ENCODE measurements at regions not wholly inside any gene's neighbourhood (a gene's known extent, or its start where the extent isn't known, plus 50 kb on each side); places are given as distances from the start of the nearest gene placed in this dataset.

- intact Hi-C loops (cut with micrococcal nuclease), result loop anchor here (5.0 kb wide), 1 partner anchor 125 kb away; no protein-coding TSS in a partner anchor
- in situ Hi-C loops (cut with MboI), result no loop called here
- ChIA-PET CTCF (ENCODE audit: low intra/inter-chr PET ratio) (no interaction called here), POLR2A (interaction anchor here (0.7 kb wide), 1 partner anchor 455 kb away, joined by 3 read pairs; no protein-coding TSS in a partner anchor)
- Histone ChIP-seq H3K4me1 (replicated peaks in 1 of 2; ENCODE audit: control insufficient read depth in 2 of 2, insufficient read depth in 2 of 2, low read length in 2 of 2) (no peaks in the 10 kb centered on the region), H3K27me3 (ENCODE audit: control insufficient read depth in 2 of 2, insufficient read depth in 2 of 2, low read length in 2 of 2) (peaks cover 9 to 12% of the 10 kb centered on the region in 2 experiments; a peak in 3 of 5 replicates), H2AFZ (ENCODE audit: low read depth, low read length) (no peak overlapping the region), H4K20me1 (replicated peaks; ENCODE audit: control insufficient read depth, insufficient read depth, low read length) (no peaks in the 10 kb centered on the region; the same call in 1 of the 2 replicates), H3K36me3 (ENCODE audit: control insufficient read depth, insufficient read depth, low read length) (no peaks in the 10 kb centered on the region), H3K4me2 (ENCODE audit: insufficient read depth, low read length) (no peak overlapping the region), H3K9me1 (ENCODE audit: control insufficient read depth, insufficient read depth, low read length) (peaks cover 1% of the 10 kb centered on the region), H3K9me3 (replicated peaks; ENCODE audit: control insufficient read depth, insufficient read depth, low read depth, low read length) (no peaks in the 10 kb centered on the region), H3K9ac (ENCODE audit: insufficient read depth in 1 of 2, low read depth in 2 of 2, low read length in 2 of 2) (no peak overlapping the region), H3K79me2 (ENCODE audit: control insufficient read depth, insufficient read depth, low read length) (no peaks in the 10 kb centered on the region), H3K27ac (ENCODE audit: extremely low read depth, low read depth, low read length) (no peak overlapping the region), H3K4me3 (no peak overlapping the region)
- ATAC-seq (peak; percentile 70), DNase-seq (ENCODE audit: extremely low read depth in 1 of 4, low spot score in 3 of 4) (peak in 2 of 4 experiments; percentile 6 to 21), FAIRE-seq (no peak)
- BruUV-seq (replicated peaks), result no TSS peak
- 14% methylated on average over 1 of the region's 1 CpG for WGBS (ENCODE audit: insufficient coverage, low coverage, missing lambda C conversion rate)
- TF ChIP-seq NELFE (IDR thresholded peaks at IDR 0.05; ENCODE audit: insufficient read depth, insufficient read length) (no peak), RAD21 (CRISPR knock-in tag; conservative IDR thresholded peaks at IDR 0.05 in 1 of 2, IDR thresholded peaks at IDR 0.05 in 1 of 2) (peak in 1 of 2 experiments; percentile 14; a peak in 1 of 4 replicates), CTCF (IDR thresholded peaks at IDR 0.05 in 2 of 3, conservative IDR thresholded peaks at IDR 0.05 in 1 of 3; ENCODE audit: insufficient read depth in 2 of 3, low read depth in 1 of 3, low read length in 3 of 3) (peak; percentile 40 to 80 (median 43))
Observed at GRCh38 chr21:31457675-31458074, 113.6 kb upstream of the TIAM1 start.
